HCT116 (cell line): ENCODE measurements at regions not wholly inside any gene's neighbourhood (a gene's known extent, or its start where the extent isn't known, plus 50 kb on each side); places are given as distances from the start of the nearest gene placed in this dataset.

Source experiments
- CTCF ChIP-seq, 3 experiments: fragments of 200-600 bp in 1 of 3; sonication (generic) in 1 of 3; IDR thresholded peaks in 2 of 3; conservative IDR thresholded peaks in 1 of 3; 2 replicates each; pipeline ENCODE4 v1.5.1; 2012 to 2017; ENCODE audit warnings: low read depth in 2 of 3, low read length in 2 of 3, antibody characterized with exemption in 1 of 3, borderline replicate concordance in 1 of 3, control low read depth in 1 of 3, mild to moderate bottlenecking in 1 of 3, mixed read lengths in 1 of 3, mixed run types in 1 of 3, moderate library complexity in 1 of 3; ENCODE audit not compliant: insufficient read depth in 1 of 3
- ELF1 ChIP-seq: IDR thresholded peaks from 2 replicates; pipeline ENCODE4 v1.6.1; 2012; ENCODE audit warnings: low read depth, borderline replicate concordance
- FOSL1 ChIP-seq: IDR thresholded peaks from 2 replicates; pipeline ENCODE4 v1.6.1; 2012; ENCODE audit warnings: low read depth
- TF ChIP-seq, protein P1 (sequence below): IDR thresholded peaks from 2 replicates; pipeline ENCODE4 v1.6.1; 2012

GRCh38 chr3:145145461-145145860, 1015.5 kb downstream of the PLOD2 start:
- TF ChIP-seq, protein P1, sequence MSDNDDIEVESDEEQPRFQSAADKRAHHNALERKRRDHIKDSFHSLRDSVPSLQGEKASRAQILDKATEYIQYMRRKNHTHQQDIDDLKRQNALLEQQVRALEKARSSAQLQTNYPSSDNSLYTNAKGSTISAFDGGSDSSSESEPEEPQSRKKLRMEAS, result no peak
- TF ChIP-seq CTCF (IDR thresholded peaks at IDR 0.05 in 2 of 3, conservative IDR thresholded peaks at IDR 0.05 in 1 of 3; ENCODE audit: borderline replicate concordance in 1 of 3, insufficient read depth in 1 of 3, low read depth in 2 of 3, low read length in 2 of 3), result no peak
- no peak for TF ChIP-seq FOSL1
- TF ChIP-seq ELF1, result no peak
